SK-N-MC (cell line): ENCODE measurements at regions not wholly inside any gene's neighbourhood (a gene's known extent, or its start where the extent isn't known, plus 50 kb on each side); places are given as distances from the start of the nearest gene placed in this dataset.

ENCODE experiments used
- DNase-seq: peaks from one replicate; pipeline ENCODE4 v3.0.0-alpha.2; 2011; ENCODE audit warnings: low read depth, low spot score
- H3K27ac ChIP-seq: fragments of 200-600 bp; sonication (generic); 2 replicates; pipeline ENCODE4 v1.5.1; 2016; ENCODE audit warnings: mixed run types
- H3K36me3 ChIP-seq: fragments of 200-600 bp; sonication (generic); 2 replicates; pipeline ENCODE4 v1.6.1; 2017; ENCODE audit warnings: antibody characterized with exemption, low read length, mixed read lengths; ENCODE audit not compliant: insufficient read depth
- H3K4me3 ChIP-seq: fragments of 200-600 bp; sonication (generic); 2 replicates; pipeline ENCODE4 v1.5.1; 2016
- H3K9ac ChIP-seq: fragments of 200-600 bp; sonication (generic); 2 replicates; pipeline ENCODE4 v1.8.0; 2017; ENCODE audit warnings: mixed run types, mixed read lengths; ENCODE audit not compliant: insufficient read length
- H3K9me3 ChIP-seq: fragments of 200-600 bp; sonication (generic); 2 replicates; pipeline ENCODE4 v1.6.1; 2017; ENCODE audit warnings: low read depth, mild to moderate bottlenecking, antibody characterized with exemption, low read length, moderate library complexity, mixed read lengths
- EZH2 ChIP-seq: fragments of 200-600 bp; sonication (generic); IDR thresholded peaks from one replicate; pipeline ENCODE4 v1.6.1; 2017; ENCODE audit warnings: antibody characterized with exemption
- FOXP2 ChIP-seq: optimal IDR thresholded peaks from 2 replicates; pipeline ENCODE3; 2011; ENCODE audit warnings: mild to moderate bottlenecking, moderate library complexity; ENCODE audit not compliant: insufficient read depth; ENCODE audit errors: extremely low read length, control extremely low read depth
- POLR2AphosphoS5 ChIP-seq: IDR thresholded peaks from 2 replicates; pipeline ENCODE4 v1.6.1; 2012; ENCODE audit warnings: mild to moderate bottlenecking, low read depth, low read length, borderline replicate concordance

DNA sequence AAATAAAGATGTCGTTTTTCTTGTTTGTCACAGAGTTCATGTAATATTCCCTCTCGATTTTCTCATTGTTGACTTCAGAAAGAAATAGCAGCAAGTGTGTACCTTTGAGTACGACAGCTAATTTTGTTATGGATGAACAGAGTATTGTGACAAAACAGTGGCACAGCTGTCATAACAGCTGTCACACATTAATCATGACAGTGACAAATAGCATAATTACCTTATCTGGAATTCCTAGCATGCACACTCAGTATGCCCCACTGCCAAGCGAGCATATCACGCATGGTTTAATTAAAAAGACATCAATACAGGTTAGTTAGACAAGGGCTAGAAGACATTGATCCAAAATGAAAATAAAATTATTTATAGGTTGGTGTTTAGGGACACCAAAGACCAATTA is 375.1 kb downstream of the SPATA31D1 start:
- Histone ChIP-seq H3K27ac (no peak overlapping the region), H3K4me3 (no peak overlapping the region), H3K36me3 (no peaks in the 10 kb centered on the region), H3K9me3 (no peaks in the 10 kb centered on the region), H3K9ac (no peak overlapping the region)
- TF ChIP-seq EZH2, result no peak
- no peak for DNase-seq

DNA sequence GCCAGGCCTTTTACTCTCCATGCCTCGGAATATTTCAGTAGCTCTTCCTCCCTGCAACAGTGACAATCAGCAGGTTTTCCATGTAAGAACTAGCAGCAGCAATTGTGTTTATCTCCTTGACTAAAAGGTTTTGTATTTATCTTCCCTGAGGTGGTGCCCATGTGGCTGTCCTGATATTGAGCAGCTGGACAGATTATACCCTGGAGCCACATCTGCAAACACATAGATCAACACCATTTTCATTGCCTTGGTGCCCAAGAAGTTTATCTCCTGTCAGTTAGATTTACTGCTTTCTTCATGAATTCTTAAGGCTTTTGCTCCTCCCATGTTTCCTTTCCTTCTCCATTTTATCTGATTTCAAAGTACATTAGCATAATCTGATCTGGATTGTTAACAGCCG is 378.4 kb downstream of the SPATA31D1 start:
- H3K27ac ChIP-seq, result no peak overlapping the region
- DNase-seq, result no peak
- H3K9ac ChIP-seq, result no peak overlapping the region
- no peaks in the 10 kb centered on the region for H3K9me3 ChIP-seq
- H3K4me3 ChIP-seq, result no peak overlapping the region
- no peak for TF ChIP-seq EZH2
- TF ChIP-seq POLR2AphosphoS5, result no peak
- TF ChIP-seq FOXP2, result no peak
- no peaks in the 10 kb centered on the region for H3K36me3 ChIP-seq

DNA sequence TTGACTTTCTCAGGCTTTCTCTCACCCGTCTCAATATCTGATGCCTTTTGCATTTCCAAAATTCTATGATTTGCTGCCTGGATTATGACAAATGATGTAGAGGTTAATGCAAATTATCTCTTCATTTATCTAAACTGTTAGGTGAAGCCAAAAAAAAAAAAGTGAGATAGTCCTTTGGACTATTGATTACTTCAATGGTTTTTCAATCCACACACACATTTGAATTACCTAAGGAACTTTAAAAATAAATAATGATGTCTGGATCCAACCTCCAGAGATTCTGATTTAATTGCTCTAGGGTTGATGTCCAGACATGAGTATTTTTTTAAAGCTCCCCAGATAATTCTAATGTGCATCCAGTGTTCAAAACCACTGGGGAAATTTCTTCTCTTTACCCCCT is 379.4 kb downstream of the SPATA31D1 start:
- Histone ChIP-seq H3K9me3 (no peaks in the 10 kb centered on the region), H3K4me3 (no peak overlapping the region), H3K27ac (no peak overlapping the region), H3K9ac (no peak overlapping the region), H3K36me3 (no peaks in the 10 kb centered on the region)
- DNase-seq, result no peak
- TF ChIP-seq POLR2AphosphoS5 (no peak), FOXP2 (no peak), EZH2 (no peak)

DNA sequence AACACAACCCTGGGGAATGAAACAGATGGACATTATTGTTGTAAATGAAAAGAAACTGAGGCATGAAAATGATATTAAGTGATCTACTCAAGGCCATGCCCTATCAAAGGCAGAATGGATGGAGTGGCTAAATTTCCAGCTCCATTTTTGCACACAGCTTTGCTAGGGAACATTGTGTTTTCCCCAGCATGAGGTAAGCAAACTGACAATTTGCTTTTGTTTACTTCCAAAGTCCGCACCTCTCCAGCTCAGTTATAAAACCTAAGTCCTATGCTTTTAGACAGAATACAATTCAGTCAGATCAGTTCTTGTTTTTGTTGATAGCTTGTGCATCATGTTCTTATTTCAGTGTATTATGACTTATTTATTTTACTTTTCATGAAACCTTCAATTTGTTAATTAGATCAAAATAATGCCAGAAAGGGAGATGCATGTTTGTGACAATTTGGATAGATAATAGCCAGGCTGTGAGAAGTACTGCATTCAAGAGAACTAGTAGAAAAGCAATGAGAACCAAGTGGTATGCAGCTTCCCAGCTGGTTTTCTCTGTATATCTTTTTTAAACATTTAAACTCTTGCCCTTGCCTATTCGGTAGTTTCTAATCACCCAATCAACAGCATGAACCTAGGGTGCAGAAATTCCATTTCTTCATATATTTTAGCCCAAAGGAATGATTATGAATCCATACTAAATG is 380.8 kb downstream of the SPATA31D1 start:
- no peak overlapping the region for H3K4me3 ChIP-seq
- H3K9me3 ChIP-seq, result no peaks in the 10 kb centered on the region
- H3K36me3 ChIP-seq, result no peaks in the 10 kb centered on the region
- no peak overlapping the region for H3K27ac ChIP-seq
- H3K9ac ChIP-seq, result no peak overlapping the region
- TF ChIP-seq POLR2AphosphoS5, result no peak
- TF ChIP-seq EZH2, result no peak
- TF ChIP-seq FOXP2, result no peak
- DNase-seq, result no peak

DNA sequence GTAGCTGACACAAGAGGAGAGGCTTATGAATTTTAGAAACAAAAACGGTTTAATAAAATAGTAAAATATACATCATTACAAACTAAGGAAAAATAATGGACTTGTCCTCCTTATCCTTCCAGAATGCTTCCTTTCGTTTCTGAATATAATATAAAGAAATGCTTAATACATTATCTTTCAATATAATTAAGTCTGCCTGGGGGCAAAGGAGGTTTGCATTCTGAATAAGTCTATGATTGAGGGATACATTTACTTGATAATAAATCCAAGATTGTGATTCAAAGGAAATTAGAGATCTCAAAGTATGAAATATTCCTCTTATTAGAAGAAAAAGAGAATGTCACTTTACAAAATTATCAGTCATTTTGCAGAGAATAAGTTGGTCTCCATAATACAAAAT is 386.5 kb downstream of the SPATA31D1 start:
- Histone ChIP-seq H3K36me3 (no peaks in the 10 kb centered on the region), H3K9ac (no peak overlapping the region), H3K27ac (no peak overlapping the region), H3K9me3 (no peaks in the 10 kb centered on the region), H3K4me3 (no peak overlapping the region)
- no peak for DNase-seq
- TF ChIP-seq FOXP2 (no peak), EZH2 (no peak), POLR2AphosphoS5 (no peak)

DNA sequence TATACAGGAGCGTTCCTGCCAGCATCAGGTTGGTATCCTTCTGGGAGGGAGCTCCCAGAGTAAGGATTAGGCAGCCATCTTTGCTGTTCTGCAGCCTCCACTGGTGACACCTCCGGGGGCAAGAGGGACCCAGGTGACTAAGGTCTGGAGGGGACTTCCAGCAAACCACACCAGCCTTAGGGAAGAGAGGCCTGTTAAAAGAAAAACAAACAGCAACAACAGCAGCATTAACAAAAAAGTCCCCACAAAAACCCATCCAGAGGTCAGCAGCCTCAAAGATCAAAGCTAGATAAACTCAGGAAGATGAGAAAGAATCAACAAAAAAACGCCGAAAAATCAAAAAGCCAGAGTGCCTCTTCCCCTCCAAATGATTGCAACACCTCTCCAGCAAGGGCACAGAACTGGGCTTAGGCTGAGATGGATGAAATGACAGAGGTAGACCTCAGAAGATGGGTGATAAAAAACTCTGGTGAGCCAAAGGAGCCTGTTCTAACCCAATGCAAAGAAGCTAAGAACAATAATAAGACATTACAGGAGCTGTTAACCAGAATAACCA is 388.2 kb downstream of the SPATA31D1 start:
- no peak for DNase-seq

DNA sequence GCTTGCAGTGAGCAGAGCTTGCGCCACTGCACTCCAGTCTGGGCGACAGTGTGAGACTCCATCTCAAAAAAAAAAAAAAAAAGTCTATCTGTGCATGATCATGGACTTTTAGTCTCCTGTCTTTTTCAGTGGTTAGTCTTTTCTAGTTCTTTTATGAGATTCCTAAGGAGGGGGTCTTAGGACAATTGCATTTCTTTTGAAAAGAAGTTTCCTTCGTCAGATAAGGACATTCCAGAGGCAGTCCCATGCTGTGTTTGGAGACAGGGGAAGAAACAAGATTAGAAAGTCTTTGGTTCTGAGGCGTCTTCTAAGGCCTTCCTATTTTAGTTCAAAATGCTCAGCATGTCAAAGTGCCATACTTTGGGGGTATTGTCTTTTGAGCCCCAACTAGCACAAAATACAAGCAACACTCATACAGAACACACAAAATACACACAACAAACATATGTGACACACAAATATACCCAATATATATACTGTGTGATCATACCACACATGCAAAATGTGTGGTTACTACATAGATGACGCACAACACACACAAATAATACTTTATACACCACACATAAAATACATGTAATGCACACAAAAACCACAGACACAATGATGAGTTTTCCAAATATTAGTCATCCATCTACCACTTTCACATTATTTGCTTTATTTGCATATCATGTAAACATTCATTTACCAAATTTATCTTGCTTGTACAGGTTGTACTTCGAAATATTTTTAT is 394.5 kb downstream of the SPATA31D1 start:
- TF ChIP-seq EZH2 (no peak), FOXP2 (no peak), POLR2AphosphoS5 (no peak)
- DNase-seq, result no peak
- Histone ChIP-seq H3K9me3 (no peaks in the 10 kb centered on the region), H3K4me3 (no peak overlapping the region), H3K36me3 (no peaks in the 10 kb centered on the region), H3K27ac (no peak overlapping the region), H3K9ac (no peak overlapping the region)

More for the DNA sequence above, 388.2 kb downstream of the SPATA31D1 start:
- Histone ChIP-seq H3K4me3 (no peak overlapping the region), H3K9me3 (no peaks in the 10 kb centered on the region), H3K36me3 (no peaks in the 10 kb centered on the region), H3K9ac (no peak overlapping the region), H3K27ac (no peak overlapping the region)
- TF ChIP-seq POLR2AphosphoS5, result no peak
- TF ChIP-seq EZH2, result no peak
- no peak for TF ChIP-seq FOXP2

DNA sequence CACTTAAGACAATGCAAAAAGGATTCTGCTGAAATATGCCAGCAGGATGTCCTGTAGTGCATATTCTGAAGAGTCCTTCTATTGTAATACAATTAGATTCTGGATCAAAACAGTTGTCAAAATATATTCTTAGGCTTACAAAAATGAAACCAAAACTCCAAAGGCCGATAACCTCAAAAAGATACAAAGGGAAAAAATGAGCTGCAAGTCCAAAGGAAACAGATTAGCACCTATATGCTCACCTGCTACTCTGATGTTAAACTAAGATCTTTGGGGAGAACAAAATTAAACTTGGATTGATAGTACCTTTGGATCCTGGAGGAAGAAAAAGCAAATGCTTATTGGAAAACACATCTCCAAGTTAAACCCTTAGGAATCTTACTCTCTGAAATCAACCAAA is 397.1 kb downstream of the SPATA31D1 start:
- Histone ChIP-seq H3K9ac (no peak overlapping the region), H3K9me3 (no peaks in the 10 kb centered on the region), H3K27ac (no peak overlapping the region), H3K4me3 (no peak overlapping the region), H3K36me3 (no peaks in the 10 kb centered on the region)
- no peak for TF ChIP-seq POLR2AphosphoS5
- TF ChIP-seq FOXP2, result no peak
- no peak for TF ChIP-seq EZH2
- no peak for DNase-seq

DNA sequence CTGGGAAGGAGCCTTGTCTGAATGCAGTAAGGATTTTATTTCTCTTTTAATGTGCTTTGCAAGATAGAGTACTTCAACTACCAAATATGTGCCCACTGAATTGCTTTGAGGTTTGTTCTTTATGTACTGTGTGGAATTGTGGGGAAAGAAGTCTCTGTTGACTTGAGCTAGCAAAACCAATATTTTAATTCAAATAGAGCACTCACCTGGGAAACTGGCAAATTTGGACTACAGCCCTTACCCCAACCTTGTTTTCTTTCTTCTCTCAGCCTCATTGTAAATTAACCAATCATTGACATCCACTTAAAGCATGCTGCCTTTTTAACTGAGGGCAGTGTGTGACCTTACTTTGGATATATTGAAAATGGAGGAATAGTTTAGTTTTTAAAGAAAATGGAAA is 409.0 kb downstream of the SPATA31D1 start:
- Histone ChIP-seq H3K9me3 (no peaks in the 10 kb centered on the region), H3K27ac (no peak overlapping the region), H3K4me3 (no peak overlapping the region), H3K36me3 (no peaks in the 10 kb centered on the region), H3K9ac (no peak overlapping the region)
- no peak for TF ChIP-seq EZH2
- TF ChIP-seq FOXP2, result no peak
- TF ChIP-seq POLR2AphosphoS5, result no peak
- DNase-seq, result no peak
